Caco-2 (cell line): ENCODE measurements at regions not wholly inside any gene's neighbourhood (a gene's known extent, or its start where the extent isn't known, plus 50 kb on each side); places are given as distances from the start of the nearest gene placed in this dataset.
"Not testable (repeated sequence)": the region's sequence is repeated elsewhere in the genome, so short reads cannot be mapped to it uniquely, and the experiment has no call there.

Experiments
- BruUV-seq: library from RNA; stranded (reverse); fragments of 400-500 nt; replicated peaks from 2 replicates; lab custom pipeline; 2021; lab: Mats Ljungman, UMichigan
- CTCF ChIA-PET: fragments of 300-600 bp; sonication (Branson Sonifier 250); formaldehyde crosslinking; loops from one replicate; lab custom pipeline; 2022; ENCODE audit warnings: antibody characterized with exemption; lab: Charles Lee
- POLR2A ChIA-PET: fragments of 300-600 bp; sonication (Branson Sonifier 250); formaldehyde crosslinking; loops from one replicate; lab custom pipeline; 2022; ENCODE audit warnings: antibody characterized with exemption; lab: Charles Lee
- DNase-seq, 2 experiments: peaks; one replicate each; pipeline versions ENCODE4 v3.0.0 to v3.0.0-alpha.2; 2020 to 2022
- H3K27me3 ChIP-seq: replicated peaks from 2 replicates; pipeline ENCODE4 v1.6.0; 2011; ENCODE audit warnings: low read length; ENCODE audit not compliant: control insufficient read depth, insufficient read depth
- H3K36me3 ChIP-seq: 2 replicates; pipeline ENCODE4 v1.5.1; 2011; ENCODE audit warnings: low read length; ENCODE audit not compliant: control insufficient read depth, insufficient read depth
- H3K4me1 ChIP-seq: fragments of 250-450 bp; sonication (Bioruptor Pico); 2 replicates; pipeline ENCODE4 v1.5.1; 2020; ENCODE audit warnings: mild to moderate bottlenecking
- H3K4me3 ChIP-seq: 2 replicates; pipeline ENCODE4 v1.5.1; 2011; ENCODE audit warnings: low read depth, mild to moderate bottlenecking, control low read depth, low read length
- H3K9me3 ChIP-seq: fragments of 250-450 bp; sonication (Bioruptor Pico); 2 replicates; pipeline ENCODE4 v1.5.1; 2020; ENCODE audit warnings: mild to moderate bottlenecking, moderate library complexity
- H3K27ac Mint-ChIP-seq: one replicate; pipeline ENCODE4 v1.8.0; 2022; ENCODE audit warnings: mixed read lengths; ENCODE audit not compliant: unreplicated experiment
- H3K27me3 Mint-ChIP-seq: one replicate; pipeline ENCODE4 v1.8.0; 2022; ENCODE audit warnings: mixed read lengths; ENCODE audit not compliant: insufficient read depth, unreplicated experiment
- H3K36me3 Mint-ChIP-seq: one replicate; pipeline ENCODE4 v1.8.0; 2022; ENCODE audit warnings: mild to moderate bottlenecking, mixed read lengths; ENCODE audit not compliant: insufficient read depth, unreplicated experiment
- H3K4me1 Mint-ChIP-seq: one replicate; pipeline ENCODE4 v1.8.0; 2022; ENCODE audit warnings: low read depth, mixed read lengths; ENCODE audit not compliant: unreplicated experiment
- H3K4me3 Mint-ChIP-seq: one replicate; pipeline ENCODE4 v1.8.0; 2022; ENCODE audit warnings: mild to moderate bottlenecking, moderate library complexity, mixed read lengths; ENCODE audit not compliant: unreplicated experiment
- H3K9me3 Mint-ChIP-seq: one replicate; pipeline ENCODE4 v1.8.0; 2022; ENCODE audit warnings: mixed read lengths; ENCODE audit not compliant: unreplicated experiment
- CTCF ChIP-seq, 2 experiments: fragments of 200-600 bp in 1 of 2; IDR thresholded peaks; 1 replicate in 1 of 2; 2 replicates in 1 of 2; pipeline versions ENCODE4 v1.5.1 to v1.8.0; 2011 to 2022; ENCODE audit warnings: antibody characterized with exemption in 1 of 2, control low read depth in 1 of 2, inconsistent platforms in 1 of 2, low read depth in 1 of 2, low read length in 1 of 2, mild to moderate bottlenecking in 1 of 2, moderate library complexity in 1 of 2; ENCODE audit not compliant: insufficient read depth in 1 of 2, severe bottlenecking in 1 of 2, unreplicated experiment in 1 of 2
- intact Hi-C: fragments of 100-400 bp; cut with micrococcal nuclease; formaldehyde crosslinking; loops from one replicate; pipeline ENCODE4 v1.10.0; 2022; ENCODE audit not compliant: unreplicated experiment

GRCh38 chr4:67380702-67381405, 164.4 kb downstream of the CENPC start:
- POLR2A ChIA-PET, DNase-seq, H3K4me1 Mint-ChIP-seq, H3K4me1 ChIP-seq, intact Hi-C loops, H3K4me3 ChIP-seq, BruUV-seq, H3K36me3 Mint-ChIP-seq, H3K4me3 Mint-ChIP-seq, CTCF ChIA-PET, H3K9me3 ChIP-seq, H3K36me3 ChIP-seq, H3K27ac Mint-ChIP-seq, H3K27me3 ChIP-seq, H3K27me3 Mint-ChIP-seq: not testable (repeated sequence)
- H3K9me3 Mint-ChIP-seq = peaks cover 17% of the 10 kb centered on the region

- DNase-seq = no peak
- H3K9me3 Mint-ChIP-seq = peaks cover 17% of the 10 kb centered on the region
- ChIA-PET POLR2A (no interaction called here), CTCF (no interaction called here)
- H3K4me1 Mint-ChIP-seq = no peaks in the 10 kb centered on the region
- no peaks in the 10 kb centered on the region for H3K36me3 Mint-ChIP-seq
- no peak overlapping the region for H3K4me3 Mint-ChIP-seq
- no TSS peak for BruUV-seq
- intact Hi-C loops = no loop called here
- H3K27me3 Mint-ChIP-seq = no peaks in the 10 kb centered on the region
- Histone ChIP-seq H3K9me3 (no peaks in the 10 kb centered on the region), H3K36me3 (no peaks in the 10 kb centered on the region), H3K4me1 (no peaks in the 10 kb centered on the region), H3K4me3 (no peak overlapping the region), H3K27me3 (no peaks in the 10 kb centered on the region)
- no peak overlapping the region for H3K27ac Mint-ChIP-seq
- TF ChIP-seq CTCF (IDR thresholded peaks at IDR 0.05; ENCODE audit: insufficient read depth in 1 of 2, low read depth in 1 of 2, low read length in 1 of 2, severe bottlenecking in 1 of 2, unreplicated experiment in 1 of 2) = no peak
Measured at GRCh38 chr4:67380154-67380553, 165.1 kb downstream of the CENPC start.

- no TSS peak for BruUV-seq
- TF ChIP-seq CTCF (IDR thresholded peaks at IDR 0.05; ENCODE audit: insufficient read depth in 1 of 2, low read depth in 1 of 2, low read length in 1 of 2, severe bottlenecking in 1 of 2, unreplicated experiment in 1 of 2) = no peak
- H3K4me1 Mint-ChIP-seq = no peaks in the 10 kb centered on the region
- intact Hi-C loops = no loop called here
- no peaks in the 10 kb centered on the region for H3K36me3 Mint-ChIP-seq
- no peak for DNase-seq
- ChIA-PET CTCF (no interaction called here), POLR2A (no interaction called here)
- Histone ChIP-seq H3K36me3 (no peaks in the 10 kb centered on the region), H3K9me3 (no peaks in the 10 kb centered on the region), H3K27me3 (no peaks in the 10 kb centered on the region), H3K4me3 (no peak overlapping the region), H3K4me1 (no peaks in the 10 kb centered on the region)
- no peak overlapping the region for H3K4me3 Mint-ChIP-seq
- no peaks in the 10 kb centered on the region for H3K9me3 Mint-ChIP-seq
- no peak overlapping the region for H3K27ac Mint-ChIP-seq
- H3K27me3 Mint-ChIP-seq = peaks cover 7% of the 10 kb centered on the region
Measured at GRCh38 chr4:67375291-67375690, 170.0 kb downstream of the CENPC start.
